GM23248 (cell line): ENCODE measurements at regions not wholly inside any gene's neighbourhood (a gene's known extent, or its start where the extent isn't known, plus 50 kb on each side); places are given as distances from the start of the nearest gene placed in this dataset.

Source experiments
- EZH2 ChIP-seq: fragments of 200-600 bp; sonication (generic); IDR thresholded peaks from 2 replicates; pipeline ENCODE4 v1.6.1; 2018; ENCODE audit warnings: antibody characterized with exemption, mild to moderate bottlenecking; ENCODE audit not compliant: insufficient read depth, poor library complexity, severe bottlenecking
- EZH2phosphoT487 ChIP-seq: fragments of 200-600 bp; sonication (generic); IDR thresholded peaks from 2 replicates; pipeline ENCODE4 v1.6.1; 2018; ENCODE audit warnings: antibody characterized with exemption, moderate library complexity, mild to moderate bottlenecking, low read depth; ENCODE audit not compliant: insufficient read depth

GRCh38 chr22:46070215-46070802 is 80.0 kb upstream of the PPARA start:
- TF ChIP-seq EZH2phosphoT487 (no peak), EZH2 (no peak)
